OCI-M1 (cell line): ENCODE measurements at regions not wholly inside any gene's neighbourhood (a gene's known extent, or its start where the extent isn't known, plus 50 kb on each side); places are given as distances from the start of the nearest gene placed in this dataset.
"Not testable (repeated sequence)": the region's sequence is repeated elsewhere in the genome, so short reads cannot be mapped to it uniquely, and the experiment has no call there.

Source experiments
- DNase-seq: peaks from one replicate; lab custom pipeline; 2025; lab: John Stamatoyannopoulos, UW

DNA sequence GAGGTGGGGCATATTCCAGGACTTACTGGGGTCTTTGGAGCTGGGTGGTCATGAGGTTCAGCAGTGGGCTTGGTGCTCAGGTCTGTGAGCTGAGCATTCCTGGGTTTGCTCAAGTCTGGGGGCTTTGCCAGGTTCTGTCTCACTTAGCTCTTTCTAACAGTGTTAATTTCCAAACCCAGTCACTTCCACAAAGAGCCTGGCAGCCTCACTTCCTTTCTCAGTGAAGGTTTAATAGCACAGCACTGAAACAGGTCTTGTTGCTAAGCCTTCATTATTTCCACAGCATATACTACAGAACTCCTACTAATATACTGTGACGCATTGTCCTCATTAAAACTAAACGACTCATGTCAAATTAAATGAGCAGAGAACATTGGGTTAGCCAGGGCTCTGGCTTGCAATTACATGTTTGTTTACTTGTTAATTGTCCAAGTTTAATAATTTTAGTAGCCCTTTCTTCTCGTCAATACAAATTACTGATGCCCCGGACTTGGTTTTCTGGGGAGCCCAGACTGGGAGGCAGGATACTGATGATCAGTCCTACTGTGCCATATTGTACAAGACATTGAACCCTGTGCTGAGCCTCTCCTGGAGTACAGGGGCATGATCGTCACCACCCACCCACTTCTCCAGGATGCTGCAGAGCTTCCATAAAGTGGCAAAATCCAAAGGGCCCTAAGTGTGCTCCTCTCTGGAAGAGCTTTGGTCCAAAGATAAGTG is 170.7 kb downstream of the IER5 start:
- DNase-seq = no peak

DNA sequence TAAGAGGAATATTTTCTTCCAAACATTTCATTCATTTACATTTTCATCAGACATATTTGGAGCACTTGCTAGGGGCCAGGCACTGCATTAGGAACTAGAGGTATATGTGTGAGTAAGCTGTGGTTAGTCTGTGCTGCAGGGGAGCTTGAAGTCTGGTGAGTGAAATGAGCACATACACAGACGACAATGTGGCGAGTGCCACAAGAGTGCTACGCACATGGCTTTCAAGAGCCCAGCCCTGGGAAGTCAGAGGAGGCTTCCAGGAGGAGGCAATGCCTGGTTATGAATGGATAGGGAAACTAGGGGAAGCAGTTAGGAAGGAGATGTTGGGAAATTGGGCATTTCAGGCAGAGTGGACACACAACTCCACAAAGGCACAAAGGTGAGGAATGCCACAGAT is 171.8 kb downstream of the IER5 start:
- DNase-seq = no peak

DNA sequence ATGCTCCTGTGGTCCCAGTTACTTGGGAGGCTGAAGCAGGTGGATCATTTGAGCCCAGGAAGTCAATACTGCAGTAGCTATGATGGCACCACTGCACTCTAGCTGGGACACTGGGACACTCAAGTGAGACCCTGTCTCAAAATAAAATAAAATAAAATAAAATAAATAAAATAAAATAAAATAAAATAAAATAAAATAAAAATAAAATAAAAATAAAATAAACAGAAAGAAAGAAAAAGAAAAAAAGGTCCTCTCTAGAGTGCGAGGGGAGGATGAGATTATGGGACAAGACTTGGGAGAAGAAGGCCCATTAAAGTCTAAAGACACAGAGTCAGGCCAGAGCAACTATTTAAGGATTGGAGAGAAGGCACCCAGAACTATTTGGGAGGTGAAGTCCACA is 172.5 kb downstream of the IER5 start:
- no peak for DNase-seq

DNA sequence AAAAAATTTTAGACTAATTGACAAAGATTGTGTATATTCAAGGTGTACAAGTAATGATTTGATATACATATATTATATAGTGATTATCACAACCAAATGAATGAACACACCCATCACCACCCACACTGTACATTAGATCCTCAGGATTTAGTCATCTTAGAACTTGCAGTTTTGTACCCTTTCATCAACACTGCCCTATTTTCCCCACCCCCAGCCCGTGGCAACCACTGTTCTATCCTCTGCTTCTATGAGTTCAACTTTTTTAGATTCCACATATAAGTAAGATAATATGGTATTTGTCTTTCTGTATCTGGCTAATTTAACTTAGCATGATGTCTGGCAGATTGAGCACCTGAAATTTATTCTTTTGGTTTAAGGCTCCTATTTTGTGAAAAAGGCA is 173.6 kb downstream of the IER5 start:
- DNase-seq = no peak

DNA sequence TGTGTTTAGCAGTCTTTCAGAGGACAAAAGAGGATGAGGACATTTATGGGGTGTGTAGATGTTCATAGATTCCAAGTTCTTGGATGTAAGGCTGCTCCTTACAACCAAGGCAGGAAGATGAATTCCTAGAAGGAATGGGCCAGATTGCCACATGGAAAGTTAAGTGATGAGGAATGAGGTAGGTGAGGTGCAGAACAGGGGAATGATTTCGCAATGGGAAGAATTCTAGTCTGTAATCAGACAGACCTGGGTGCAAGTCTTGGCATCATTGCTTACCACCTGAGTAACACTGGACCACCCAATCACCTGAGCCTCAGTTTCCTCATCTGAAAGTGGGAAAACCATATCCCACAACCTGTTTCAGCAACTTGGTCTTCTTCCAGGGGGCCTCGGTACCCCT is 174.9 kb downstream of the IER5 start:
- no peak for DNase-seq

DNA sequence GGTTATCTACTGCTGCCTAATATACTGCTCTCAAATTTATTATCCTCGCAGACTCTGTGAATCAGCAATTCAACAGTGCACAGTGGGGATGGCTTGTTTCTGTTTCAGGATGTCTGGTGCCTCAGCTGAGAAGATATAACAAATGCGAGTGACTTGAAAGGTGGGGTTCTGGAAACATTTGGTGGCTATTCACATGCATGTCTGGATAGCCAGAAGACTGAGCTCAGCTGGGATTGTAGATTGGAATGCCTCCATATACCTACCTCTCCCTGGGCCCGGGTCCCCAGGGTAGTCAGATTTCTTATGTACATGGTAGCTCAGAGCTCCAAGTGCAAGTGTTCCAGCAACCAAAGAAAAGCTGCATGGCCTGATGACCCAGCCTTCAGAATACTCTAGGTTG is 176.3 kb downstream of the IER5 start:
- DNase-seq = no peak

DNA sequence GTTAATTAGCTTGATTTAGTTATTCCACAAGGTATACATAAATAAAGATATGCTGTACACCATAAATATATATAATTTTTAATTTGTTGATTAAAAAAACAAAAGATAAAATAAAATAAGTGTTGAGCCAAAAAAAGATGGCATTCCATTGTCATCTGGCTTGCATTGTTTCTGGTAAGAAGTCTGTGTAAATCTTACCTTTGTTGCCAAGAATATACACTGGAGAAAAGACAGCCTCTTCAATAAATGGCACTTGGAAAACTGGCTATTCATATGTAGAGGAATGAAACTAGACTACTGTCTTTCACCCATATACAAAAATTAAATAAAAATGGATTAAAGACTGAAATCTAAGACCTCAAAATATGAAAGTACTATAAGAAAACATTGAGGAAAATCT is 196.5 kb downstream of the IER5 start:
- DNase-seq = no peak

DNA sequence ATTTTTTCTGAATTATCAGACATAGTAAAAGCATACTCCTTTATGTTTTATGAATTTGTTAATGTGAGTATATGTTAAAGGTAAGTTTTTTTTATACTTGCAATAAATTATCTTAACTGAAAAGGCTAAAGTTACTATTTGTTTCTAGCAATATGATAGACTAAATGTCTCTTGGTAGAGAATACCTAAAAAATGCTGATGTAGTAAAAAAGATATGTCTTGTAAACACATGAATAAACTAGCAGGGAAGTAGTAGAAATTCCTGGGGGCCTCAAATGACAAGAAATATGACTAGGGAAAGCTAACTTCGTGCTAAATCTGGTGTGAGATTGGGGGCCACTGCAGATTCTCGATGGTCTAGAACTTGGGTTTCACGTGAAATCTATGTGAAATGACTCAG is 188.1 kb upstream of the CACNA1E start:
- DNase-seq = no peak

DNA sequence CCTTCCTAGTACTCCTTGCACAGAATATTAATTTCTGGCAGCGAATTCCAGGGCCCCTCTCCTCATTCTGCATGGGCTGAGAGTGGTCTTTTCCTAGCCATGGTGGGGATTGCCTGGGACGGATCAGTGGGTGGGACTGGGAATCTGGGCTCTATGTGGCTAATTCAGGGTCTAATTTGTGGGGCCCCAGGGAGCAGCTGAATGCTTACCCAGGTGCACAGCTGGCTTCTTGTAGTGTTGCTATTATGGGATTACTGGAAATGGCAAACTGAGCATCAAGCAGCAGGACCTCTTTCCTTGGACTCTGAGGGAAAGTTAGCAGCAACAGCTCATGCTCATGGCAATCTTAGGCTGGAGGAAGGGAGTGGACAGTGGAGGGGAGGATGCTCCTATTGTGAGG is 187.1 kb upstream of the CACNA1E start:
- no peak for DNase-seq

DNA sequence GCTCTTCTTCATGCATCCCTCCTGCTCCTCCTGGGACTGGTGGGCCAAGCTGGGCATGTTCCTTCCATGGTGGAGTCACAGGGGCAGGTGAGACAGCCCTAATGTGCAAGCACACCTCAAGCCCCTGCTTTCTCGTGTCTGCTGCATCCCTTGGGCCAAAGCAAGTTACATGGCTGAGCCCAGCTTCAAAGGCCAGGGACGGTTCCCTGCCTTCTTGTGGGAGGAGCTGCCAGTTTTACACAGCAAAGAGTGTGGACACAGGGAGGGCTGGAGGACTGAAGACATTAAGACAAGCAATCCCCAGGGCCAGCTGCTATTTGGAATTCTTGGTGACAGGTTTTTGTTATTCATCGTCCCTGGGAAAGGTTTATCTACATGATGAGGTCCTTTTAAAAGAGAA is 175.2 kb upstream of the CACNA1E start:
- no peak for DNase-seq

DNA sequence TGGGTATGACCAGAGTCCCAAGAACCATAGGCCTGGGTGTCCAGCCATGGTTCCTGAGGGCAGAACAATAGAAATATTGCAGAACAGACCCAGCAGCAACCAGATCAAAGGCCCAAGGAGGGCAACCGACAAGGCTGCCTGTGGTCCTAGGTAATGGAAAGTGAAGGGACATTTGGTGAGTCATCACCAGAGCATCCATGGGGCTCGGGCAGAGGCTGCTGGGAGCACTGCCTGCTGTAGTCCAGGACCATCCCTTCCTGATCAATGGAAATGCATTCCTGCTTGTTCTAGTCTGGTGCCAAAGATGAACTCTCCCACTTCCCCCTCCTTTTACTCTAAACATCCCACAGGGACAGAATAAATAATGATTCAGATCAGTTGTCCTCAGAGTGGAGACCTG is 172.8 kb upstream of the CACNA1E start:
- no peak for DNase-seq

DNA sequence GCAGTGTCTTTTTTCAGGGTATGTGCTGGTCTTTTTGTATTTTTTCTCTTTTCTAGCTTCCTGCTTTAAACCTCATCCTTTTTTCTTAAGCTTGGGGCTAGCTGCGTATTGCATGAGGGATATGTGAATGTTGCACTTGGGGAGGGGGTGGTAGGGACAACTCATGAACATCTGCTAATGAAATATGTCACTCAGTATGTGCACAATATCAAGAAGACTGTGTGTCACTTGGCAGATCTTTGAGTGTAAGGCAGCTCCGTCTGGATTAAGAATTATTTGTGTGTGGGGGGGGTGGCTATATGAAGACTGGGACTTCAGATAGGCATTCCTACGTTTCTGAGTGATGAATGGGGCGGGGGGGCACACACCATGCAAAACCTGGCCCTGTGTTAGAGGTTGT is 170.4 kb upstream of the CACNA1E start:
- no peak for DNase-seq

DNA sequence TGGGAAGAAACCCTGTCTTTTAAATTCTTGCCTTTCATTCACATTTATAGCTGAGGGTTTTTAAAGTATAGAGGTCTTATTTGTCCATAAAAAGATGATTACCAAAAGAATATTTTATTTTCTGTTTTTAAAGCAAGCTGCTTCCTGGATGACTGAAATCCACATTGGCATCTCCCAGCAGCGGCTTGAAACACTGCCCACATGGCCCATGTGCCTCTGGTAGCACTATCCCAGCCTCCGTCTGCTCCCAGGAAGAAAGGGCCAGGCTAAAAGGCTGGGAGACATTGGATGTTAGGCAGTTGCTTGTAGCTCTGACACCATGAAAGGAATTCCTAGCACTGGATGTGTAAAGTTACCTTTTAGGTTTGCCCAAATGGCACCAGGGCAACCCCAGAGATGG is 169.9 kb upstream of the CACNA1E start:
- no peak for DNase-seq

DNA sequence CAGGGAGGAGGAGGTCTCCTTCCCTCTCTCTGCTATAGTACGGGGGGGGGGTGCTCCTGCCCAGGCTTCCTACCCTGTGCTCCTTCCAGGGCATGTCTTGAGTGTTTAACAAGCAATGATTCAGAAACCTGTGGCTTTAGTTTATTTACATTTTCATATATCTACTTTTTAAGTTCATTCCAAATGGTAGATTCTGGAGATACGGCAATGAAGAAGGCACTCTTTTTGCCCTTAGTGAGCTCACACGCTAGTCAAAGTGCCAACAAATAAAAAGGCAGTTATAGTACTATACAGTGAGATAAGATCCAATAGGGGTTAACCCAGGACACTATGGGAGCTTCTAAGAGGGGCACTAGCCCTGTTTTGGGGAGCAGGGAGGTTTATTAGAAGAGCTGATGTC is 169.3 kb upstream of the CACNA1E start:
- no peak for DNase-seq

DNA sequence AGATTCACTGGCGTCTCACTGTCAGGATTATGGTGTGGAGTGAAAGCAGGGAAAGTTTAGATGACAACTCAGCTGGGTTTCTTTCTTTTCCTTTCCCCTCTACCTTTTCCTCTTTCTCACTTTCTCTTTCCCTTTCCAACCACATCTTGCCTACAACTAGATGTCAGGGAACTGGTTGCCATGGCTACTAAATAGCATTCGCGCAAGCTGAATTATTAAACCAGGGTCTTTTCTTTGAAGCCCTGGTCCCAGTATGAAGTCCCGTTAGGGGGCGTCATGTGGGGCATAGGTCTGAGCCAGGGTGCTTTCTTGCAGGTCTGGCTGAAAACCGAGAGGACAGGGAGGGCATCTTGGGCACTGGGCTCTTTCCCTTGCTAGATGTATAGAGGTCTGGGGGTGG is 168.4 kb upstream of the CACNA1E start:
- DNase-seq = no peak

DNA sequence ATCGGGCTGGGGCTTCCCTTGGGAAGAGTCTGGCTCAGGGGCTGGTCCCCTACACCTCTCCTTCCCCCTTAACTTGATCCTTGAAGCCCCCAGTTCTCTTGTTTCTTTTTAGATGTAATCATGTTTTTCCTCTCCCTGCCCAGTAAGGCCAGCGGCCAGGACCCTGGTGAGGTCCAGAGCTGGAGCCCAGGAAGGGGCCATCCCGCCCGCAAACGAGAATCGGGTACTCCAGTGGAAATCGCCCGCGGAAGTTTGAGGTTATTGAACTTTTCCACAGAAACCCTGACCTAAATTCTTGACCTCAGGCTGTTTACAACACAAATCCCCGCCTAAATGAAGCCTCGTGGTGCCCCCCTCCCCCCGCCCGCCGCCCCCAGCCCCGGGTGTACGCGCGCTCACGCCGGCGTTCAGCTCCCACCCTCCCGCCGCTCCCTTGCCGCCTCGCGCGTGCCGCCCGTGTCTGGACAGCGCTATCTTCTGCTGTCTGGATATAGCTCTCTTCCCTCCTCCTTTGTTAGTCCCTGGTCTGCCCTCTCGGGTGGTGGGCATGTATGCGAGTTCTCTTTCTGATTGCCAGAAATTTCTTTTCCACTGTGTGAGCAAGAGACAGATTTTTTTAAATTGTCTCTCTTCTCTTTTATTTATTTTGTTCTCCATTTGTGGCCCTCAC is 165.9 kb upstream of the CACNA1E start:
- DNase-seq = no peak

DNA sequence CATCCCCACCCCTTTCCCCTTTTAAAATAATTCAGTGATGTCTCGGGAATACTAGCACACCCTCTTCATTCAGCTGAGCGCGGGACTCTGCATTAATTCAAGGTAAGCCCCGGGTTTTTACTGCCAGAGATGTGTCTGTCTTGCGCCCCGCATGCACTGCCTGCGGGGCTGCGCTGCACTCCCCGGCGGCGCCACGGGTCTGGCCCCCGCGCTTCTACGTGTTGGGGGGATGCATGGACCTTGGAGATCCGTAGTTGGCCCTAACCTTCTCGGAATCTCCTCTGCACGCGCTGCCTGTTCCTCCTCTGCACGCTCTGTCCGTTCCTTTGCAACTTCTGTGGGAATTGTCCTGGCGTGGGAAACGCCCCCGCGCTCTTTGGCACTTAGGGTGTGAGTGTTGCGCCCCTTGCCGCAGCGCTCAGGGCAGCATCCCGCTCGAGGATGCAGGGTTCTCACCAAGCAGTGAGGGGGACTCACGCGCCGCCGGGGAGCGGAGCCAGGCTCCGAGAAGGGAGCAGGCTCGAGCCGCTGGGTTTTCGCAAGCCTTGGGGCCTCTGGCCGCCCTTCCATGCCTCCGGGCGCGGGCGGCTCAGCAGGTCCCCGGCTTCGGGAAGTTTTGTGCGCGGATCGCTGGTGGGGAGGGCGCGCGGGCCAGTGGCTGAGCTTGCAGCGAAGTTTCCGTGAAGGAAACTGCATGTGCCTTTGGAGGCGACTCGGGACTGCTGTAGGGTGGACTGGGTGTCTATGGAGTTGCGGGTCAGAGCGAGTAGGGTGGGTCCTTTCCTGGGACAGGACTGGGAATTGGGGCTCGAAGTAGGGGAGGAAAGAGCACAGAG is 165.1 kb upstream of the CACNA1E start:
- no peak for DNase-seq

DNA sequence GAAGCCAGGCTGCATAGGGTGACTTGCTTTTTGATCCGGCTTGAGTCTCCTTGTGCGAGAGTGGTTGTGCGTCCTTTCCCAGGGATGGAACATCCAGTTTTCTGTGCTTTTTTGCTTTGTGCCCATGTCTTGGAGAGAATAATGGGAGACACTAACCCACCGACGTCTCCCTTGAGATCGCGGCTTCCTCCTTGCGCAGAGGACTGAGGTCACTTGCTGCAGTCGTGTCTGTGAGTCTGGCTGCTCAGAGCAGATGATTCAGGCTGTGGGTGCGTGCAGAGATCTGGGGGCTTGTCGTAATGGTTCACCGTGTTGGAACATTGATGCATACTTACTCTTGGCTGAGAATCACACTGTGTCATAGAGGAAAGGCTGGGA is 164.5 kb upstream of the CACNA1E start:
- DNase-seq = no peak

DNA sequence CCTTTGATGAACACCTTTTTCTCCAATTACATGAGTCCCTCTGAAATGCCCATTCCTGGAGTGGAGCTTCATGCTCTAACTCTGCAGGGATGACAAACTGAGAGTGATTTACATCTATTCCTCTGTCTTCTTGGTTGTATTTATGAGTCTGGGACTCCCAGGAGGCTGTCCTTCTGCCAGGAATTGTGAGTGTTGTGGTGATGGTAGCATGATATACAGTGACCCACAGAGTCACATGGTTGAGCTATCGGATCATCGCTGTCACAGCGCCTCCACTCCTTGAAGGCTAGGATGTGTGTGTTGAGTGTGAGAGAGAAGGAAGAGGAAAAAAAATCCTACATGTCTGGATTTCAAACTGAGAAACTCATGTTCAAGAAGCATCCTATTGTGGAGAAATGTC is 163.4 kb upstream of the CACNA1E start:
- DNase-seq = no peak

DNA sequence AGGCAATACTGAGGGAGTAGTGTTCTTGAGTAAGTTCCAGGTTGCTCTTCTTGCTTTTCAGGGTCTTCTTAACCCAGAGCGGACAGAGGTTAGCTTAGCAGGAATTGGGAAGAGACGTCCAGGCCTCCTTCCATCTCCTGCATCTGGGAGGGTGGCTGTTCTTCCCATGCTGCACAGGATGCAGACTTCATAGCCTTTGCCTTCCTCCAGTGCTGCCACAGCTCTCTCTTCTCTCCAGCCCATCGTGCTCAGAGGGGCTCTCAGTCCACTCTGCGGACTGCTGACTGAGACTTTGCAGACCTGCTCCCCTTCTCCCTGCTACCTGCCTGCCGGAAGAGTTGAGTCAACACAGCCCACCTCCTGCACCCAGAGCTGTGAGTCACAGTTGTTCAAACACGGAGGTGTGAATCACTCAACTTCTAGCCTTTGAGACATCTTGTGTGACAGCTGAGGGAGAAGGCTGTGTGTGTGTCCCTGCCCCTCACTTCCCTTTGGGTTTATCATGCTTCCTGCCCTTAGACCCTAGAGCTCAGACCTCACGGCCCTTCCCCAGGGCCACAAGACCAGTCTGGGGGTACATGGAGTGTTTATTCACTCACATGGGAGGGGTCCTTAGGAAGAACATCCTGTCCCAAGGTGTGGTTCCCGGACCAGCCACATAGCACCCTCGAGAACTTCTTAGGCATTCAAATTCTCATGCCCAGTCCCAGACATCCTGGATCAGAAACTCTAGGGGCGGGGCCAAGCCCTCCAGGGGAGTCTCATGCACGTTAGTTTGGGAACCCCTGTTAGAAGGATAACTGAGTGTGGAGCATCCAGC is 158.3 kb upstream of the CACNA1E start:
- no peak for DNase-seq

DNA sequence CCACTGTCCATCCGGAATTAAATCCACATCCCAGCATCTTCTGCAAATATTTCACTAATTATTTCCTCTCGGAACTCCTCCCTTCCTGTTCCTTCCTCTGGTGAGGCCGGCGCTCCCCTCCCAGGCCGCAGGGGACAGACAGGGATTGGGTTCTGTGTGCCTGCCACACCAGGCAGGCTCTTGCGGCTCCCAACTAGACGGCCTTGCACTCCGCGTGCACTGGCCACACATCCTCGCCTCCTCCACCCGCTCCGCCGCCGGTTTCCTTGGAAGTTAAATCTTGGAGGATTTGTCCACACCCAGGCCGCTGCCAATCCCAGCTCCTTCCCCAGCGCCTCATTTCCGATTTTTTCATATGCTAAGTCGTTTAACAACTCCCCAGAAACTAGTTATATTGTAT is 157.6 kb upstream of the CACNA1E start:
- DNase-seq = not testable (repeated sequence)

DNA sequence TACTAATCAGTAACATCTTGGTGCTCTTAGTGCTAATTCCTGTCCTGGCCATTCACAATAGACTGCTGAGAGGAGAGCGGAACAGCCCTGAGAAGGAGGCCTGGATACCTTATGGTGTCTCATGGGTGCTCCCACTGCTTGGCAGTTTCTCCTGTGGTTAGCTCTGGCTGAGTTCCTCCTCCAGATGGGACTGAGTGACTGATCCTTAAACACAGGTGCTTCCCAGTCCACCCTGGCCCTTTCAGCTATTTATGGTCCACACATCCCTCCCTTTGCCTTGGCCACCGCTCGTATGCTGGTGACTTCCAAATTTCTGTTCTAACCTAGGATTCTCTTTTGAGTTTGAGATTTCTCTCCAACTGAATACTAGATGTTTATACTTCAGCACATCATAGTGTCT is 157.0 kb upstream of the CACNA1E start:
- no peak for DNase-seq
